Vagina (tissue), 2 donors: ENCODE measurements at regions not wholly inside any gene's neighbourhood (a gene's known extent, or its start where the extent isn't known, plus 50 kb on each side); places are given as distances from the start of the nearest gene placed in this dataset.

ENCODE experiments used
- CTCF ChIP-seq, 3 experiments: fragments of 450-650 bp in 2 of 3; fragments of 200-600 bp in 1 of 3; sonication (generic) in 1 of 3; IDR thresholded peaks; one replicate each; pipeline ENCODE4 v1.5.1; 2017 to 2019; ENCODE audit warnings: antibody characterized with exemption in 3 of 3, mild to moderate bottlenecking in 2 of 3, moderate library complexity in 2 of 3
- POLR2A ChIP-seq, 2 donors: fragments of 450-650 bp; IDR thresholded peaks; one replicate each; pipeline ENCODE4 v1.6.1; 2017; ENCODE audit warnings: antibody characterized with exemption in 2 of 2, mild to moderate bottlenecking in 2 of 2, moderate library complexity in 2 of 2
- POLR2AphosphoS5 ChIP-seq, 2 donors: sonication (generic); formaldehyde crosslinking; IDR thresholded peaks; one replicate each; pipeline ENCODE4 v1.9.0; 2017; ENCODE audit warnings: antibody characterized with exemption in 2 of 2, mild to moderate bottlenecking in 2 of 2, low read depth in 1 of 2; ENCODE audit not compliant: insufficient read depth in 1 of 2

DNA sequence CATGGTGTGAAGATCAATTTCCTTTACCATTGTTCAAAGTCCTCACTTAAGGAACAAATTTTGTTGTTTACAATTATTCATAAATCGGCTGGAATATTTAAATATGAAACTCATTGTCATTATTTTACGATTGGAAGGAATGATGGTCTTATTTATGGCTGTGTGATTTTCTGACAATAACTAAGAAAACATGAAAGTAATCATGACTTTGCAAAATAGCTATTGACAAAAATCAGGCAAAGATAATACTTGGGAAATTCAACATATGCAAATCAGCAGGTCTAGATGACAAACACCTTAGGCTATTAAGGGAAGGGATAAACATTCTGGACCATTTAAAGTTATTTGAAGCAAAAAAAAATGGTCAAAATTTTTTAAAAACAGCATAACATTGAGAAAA, 654.8 kb upstream of the CNTN5 start:
- TF ChIP-seq CTCF (IDR thresholded peaks at IDR 0.05) (no peak), POLR2A (IDR thresholded peaks at IDR 0.05) (no peak), POLR2AphosphoS5 (IDR thresholded peaks at IDR 0.05; ENCODE audit: insufficient read depth in 1 of 2, low read depth in 1 of 2) (no peak)
